GM13977 (cell line): ENCODE measurements at regions not wholly inside any gene's neighbourhood (a gene's known extent, or its start where the extent isn't known, plus 50 kb on each side); places are given as distances from the start of the nearest gene placed in this dataset.
"Not testable (repeated sequence)": the region's sequence is repeated elsewhere in the genome, so short reads cannot be mapped to it uniquely, and the experiment has no call there.

Source experiments
- DNase-seq: peaks from one replicate; pipeline ENCODE4 v3.0.0; 2012; ENCODE audit warnings: low spot score
- in situ Hi-C: fragments of 300-500 bp; cut with MboI; formaldehyde crosslinking; loops from one replicate; pipeline ENCODE4 v1.12.0; 2022; ENCODE audit warnings: low sequenced_read_pairs, low pct_unique_long_range_greater_than_20kb, mixed read lengths, inconsistent platforms; ENCODE audit not compliant: unreplicated experiment
- TF ChIP-seq, protein P1 (sequence below): IDR thresholded peaks from 2 replicates; pipeline ENCODE4 v1.5.1; 2012; ENCODE audit warnings: mild to moderate bottlenecking, control low read depth; ENCODE audit not compliant: insufficient read depth; ENCODE audit errors: extremely low read depth, missing control alignments

DNA sequence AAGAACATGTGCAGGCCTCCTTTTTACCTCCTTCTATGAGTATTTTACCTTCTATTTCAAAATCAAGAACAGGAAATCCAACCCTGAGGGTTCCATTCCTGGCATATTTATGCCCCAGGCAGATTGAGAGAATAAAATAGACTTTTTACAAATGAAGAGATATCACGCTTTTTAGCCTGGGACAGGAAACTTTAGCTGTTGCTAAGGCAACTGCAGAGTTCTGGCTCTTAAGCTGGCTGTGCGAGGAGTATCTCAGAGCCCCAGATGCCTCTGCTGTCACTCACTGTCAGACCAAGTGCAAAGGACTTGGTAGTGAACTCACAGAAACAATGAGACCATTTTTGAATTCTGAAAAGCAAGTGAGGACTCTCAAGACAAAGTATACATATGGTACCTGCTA lies 69.5 kb upstream of the HSPB3 start:
- no peak for DNase-seq
- TF ChIP-seq, protein P1, sequence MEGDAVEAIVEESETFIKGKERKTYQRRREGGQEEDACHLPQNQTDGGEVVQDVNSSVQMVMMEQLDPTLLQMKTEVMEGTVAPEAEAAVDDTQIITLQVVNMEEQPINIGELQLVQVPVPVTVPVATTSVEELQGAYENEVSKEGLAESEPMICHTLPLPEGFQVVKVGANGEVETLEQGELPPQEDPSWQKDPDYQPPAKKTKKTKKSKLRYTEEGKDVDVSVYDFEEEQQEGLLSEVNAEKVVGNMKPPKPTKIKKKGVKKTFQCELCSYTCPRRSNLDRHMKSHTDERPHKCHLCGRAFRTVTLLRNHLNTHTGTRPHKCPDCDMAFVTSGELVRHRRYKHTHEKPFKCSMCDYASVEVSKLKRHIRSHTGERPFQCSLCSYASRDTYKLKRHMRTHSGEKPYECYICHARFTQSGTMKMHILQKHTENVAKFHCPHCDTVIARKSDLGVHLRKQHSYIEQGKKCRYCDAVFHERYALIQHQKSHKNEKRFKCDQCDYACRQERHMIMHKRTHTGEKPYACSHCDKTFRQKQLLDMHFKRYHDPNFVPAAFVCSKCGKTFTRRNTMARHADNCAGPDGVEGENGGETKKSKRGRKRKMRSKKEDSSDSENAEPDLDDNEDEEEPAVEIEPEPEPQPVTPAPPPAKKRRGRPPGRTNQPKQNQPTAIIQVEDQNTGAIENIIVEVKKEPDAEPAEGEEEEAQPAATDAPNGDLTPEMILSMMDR, result no peak
- in situ Hi-C loops, result no loop called here

DNA sequence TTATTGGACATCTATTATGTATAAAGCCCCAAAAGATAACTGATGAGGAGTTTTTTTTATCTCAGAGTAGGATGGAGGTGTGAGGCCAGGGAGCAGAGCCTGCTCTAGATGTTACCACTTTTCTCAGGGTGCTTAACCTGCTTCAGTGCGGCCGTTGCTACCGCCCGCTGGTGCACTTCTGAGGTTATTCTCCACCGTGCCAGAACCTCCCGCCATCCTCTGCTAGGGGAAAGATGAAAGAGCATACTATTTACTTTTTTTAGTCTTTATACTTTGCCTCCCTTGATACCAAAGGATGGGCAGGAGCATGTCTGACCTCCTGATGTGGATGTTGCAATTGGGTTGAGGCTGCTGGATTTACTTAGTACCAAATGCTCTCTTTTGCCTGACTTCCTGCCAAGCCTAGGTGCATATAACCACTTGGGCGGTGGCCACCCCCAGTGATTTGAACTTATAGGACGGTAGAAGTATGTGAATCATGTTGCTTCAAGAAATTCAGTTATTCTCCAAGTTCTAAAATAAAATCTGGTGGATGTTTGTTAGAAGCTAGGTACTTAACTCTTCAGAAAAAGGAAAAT lies 71.1 kb upstream of the HSPB3 start:
- in situ Hi-C loops, result no loop called here
- TF ChIP-seq, protein P1, result no peak
- DNase-seq, result no peak

DNA sequence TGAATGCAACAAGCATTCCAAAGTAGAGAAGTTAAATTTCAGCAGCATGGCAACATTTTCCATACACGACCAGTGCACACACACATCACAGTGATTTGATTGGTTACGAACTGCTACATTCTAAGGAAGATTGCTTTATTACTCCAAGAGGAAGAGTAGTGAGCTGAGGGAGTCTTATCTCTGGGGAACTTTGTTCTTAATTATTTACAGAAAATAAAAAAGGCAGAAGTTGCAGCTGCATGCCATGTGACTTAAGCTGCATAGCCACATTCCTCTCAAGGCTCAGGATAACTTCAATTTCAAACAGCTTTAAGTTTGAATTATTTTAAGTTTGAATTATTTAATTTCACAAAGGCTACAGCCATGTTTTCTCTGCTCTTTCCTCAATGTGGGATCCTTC lies 71.6 kb upstream of the HSPB3 start:
- DNase-seq, result no peak
- TF ChIP-seq, protein P1, result no peak
- in situ Hi-C loops, result no loop called here

DNA sequence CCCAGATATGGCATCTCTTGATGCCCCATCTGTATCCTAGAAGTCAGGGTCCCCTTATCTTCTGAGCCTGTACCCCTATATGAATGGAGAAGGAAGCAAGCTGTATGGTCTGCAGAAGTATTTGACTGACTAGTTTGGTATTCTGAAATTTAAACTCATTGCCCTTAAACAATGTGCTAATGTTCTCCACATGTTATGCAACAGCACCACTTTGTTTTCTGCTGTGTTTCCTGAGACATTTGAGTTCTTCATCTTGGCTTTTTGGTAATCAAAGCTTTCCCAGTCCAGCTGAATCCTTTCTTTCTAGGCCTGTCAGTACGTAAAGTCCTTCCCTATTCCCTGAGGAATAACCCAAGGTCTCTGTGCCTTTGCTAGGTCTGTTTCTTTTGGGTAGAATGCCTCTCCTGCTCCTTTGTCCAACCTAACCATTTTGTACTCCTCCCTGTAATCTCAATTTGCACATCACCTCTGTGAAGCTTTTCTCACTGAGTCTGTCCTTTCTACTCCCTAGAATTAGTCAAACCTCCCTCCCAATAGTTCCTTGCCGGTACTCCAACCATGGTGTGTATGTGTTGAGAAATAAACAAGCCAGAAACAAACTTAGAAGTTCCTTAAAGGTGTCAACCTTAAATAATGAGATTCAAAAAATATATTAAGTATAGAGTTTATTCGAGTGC lies 72.1 kb upstream of the HSPB3 start:
- TF ChIP-seq, protein P1, result no peak
- in situ Hi-C loops, result no loop called here

DNA sequence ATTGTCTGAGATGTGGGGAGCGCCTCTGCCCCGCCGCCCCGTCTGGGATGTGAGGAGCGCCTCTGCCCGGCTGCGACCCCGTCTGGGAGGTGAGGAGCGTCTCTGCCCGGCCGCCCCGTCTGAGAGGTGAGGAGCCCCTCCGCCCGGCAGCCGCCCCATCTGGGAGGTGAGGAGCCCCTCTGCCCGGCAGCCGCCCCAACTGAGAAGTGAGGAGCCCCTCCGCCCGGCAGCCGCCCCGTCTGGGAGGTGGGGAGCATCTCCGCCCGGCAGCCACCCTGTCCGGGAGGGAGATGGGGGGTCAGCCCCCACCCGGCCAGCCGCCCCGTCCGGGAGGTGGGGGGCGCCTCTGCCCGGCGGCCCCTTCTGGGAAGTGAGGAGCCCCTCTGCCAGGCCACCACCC lies 70.9 kb upstream of the ARL15 start:
- in situ Hi-C loops, DNase-seq: not testable (repeated sequence)

More for the DNA sequence above, 72.1 kb upstream of the HSPB3 start:
- no peak for DNase-seq

DNA sequence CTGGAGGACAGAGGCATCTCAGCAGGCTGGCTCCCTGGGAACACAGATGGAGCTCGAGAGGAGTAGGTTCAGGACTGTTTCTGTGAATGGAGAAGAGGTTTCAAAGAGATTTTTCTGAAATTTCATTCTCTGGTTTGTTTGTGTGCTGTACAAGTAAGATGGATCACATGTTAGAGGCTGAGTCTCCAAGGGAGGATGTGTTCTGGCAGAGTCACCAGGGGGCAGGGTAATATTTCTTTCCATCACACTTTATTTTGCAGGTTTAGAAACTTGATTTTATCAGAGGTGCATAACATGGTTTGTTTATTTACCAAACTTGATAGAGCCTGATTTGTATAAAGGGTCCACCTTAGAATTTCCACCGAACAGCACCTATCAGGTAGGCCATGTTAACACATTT lies 69.2 kb upstream of the ARL15 start:
- in situ Hi-C loops, result no loop called here

DNA sequence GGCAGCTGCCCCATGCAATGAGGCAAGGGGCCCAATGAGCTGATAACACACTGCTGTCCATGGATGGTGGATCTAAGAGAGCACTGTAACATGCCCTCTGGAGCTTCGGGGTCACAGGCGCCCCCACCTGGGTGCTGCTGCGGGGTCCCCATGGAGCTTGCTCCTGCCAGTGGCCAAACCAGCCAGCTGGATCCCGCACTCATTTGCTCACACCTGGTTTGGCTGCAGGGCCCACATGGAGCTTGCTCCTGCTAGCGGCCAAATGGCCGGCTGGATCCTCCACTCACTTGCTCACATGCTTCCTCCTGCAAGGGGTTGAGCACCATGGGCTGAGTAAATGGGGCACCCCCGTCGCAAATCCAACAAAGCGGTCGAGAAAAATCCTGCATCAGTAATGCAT lies 68.3 kb upstream of the ARL15 start:
- DNase-seq, result no peak
- in situ Hi-C loops, result no loop called here
- TF ChIP-seq, protein P1, result no peak

More for the DNA sequence above, 69.2 kb upstream of the ARL15 start:
- peak; percentile 31 for DNase-seq
- TF ChIP-seq, protein P1, result peak; percentile 16

DNA sequence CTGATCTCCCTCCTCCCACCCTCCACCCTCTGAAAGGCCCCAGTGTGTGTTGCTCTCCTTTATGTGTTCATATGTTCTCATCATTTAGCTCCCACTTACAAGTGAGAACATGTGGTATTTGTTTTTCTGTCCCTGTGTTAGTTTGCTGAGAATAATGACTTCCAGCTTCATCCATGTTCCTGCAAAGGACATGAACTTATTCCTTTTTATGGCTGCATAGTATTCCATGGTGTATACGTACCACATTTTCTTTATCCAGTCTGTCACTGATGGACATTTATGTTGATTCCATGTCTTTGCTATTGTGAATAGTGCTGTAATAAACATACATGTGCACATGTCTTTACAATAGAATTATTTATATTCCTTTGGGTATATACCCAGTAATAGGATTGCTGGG lies 67.0 kb upstream of the ARL15 start:
- in situ Hi-C loops, DNase-seq: not testable (repeated sequence)
